CD4-positive, alpha-beta T cell treated with Interleukin-12 subunit alpha and Interleukin-12 subunit beta, for 1 hour (primary cell): ENCODE measurements at regions not wholly inside any gene's neighbourhood (a gene's known extent, or its start where the extent isn't known, plus 50 kb on each side); places are given as distances from the start of the nearest gene placed in this dataset.
A peak's percentile ranks its signal among the peaks of the same experiment; 100 is the strongest.
"Not testable (repeated sequence)": the region's sequence is repeated elsewhere in the genome, so short reads cannot be mapped to it uniquely, and the experiment has no call there.

Experiments used
- DNase-seq: peaks from one replicate; pipeline ENCODE4 v3.0.0-alpha.2; 2020

- peak; percentile 44 for DNase-seq
Observed at GRCh38 chr1:233790662-233791371, 113.7 kb upstream of the SLC35F3 start.

GRCh38 chr1:233791372-233791703 is 113.1 kb upstream of the SLC35F3 start:
- DNase-seq = no peak

GRCh38 chr1:233791721-233792120 is 112.8 kb upstream of the SLC35F3 start:
- DNase-seq = no peak

- no peak for DNase-seq
Observed at GRCh38 chr1:233794863-233795262, 109.6 kb upstream of the SLC35F3 start.

- no peak for DNase-seq
Observed at GRCh38 chr1:233796146-233796783, 108.2 kb upstream of the SLC35F3 start.

- DNase-seq = no peak
Observed at GRCh38 chr1:233802611-233803010, 101.9 kb upstream of the SLC35F3 start.

- no peak for DNase-seq
Observed at GRCh38 chr1:233805786-233806185, 98.7 kb upstream of the SLC35F3 start.

GRCh38 chr1:233815357-233815756 is 89.1 kb upstream of the SLC35F3 start:
- no peak for DNase-seq

GRCh38 chr1:233815865-233816264 is 88.6 kb upstream of the SLC35F3 start:
- DNase-seq = no peak

- no peak for DNase-seq
Observed at GRCh38 chr1:233816348-233816747, 88.1 kb upstream of the SLC35F3 start.

GRCh38 chr1:233819042-233819441 is 85.4 kb upstream of the SLC35F3 start:
- DNase-seq = no peak

- DNase-seq = not testable (repeated sequence)
Observed at GRCh38 chr1:233824179-233824578, 80.3 kb upstream of the SLC35F3 start.

- DNase-seq = not testable (repeated sequence)
Observed at GRCh38 chr1:233827937-233828336, 76.5 kb upstream of the SLC35F3 start.

- no peak for DNase-seq
Observed at GRCh38 chr1:233828480-233828879, 76.0 kb upstream of the SLC35F3 start.

- no peak for DNase-seq
Observed at GRCh38 chr1:233834609-233835008, 69.9 kb upstream of the SLC35F3 start.

GRCh38 chr1:233838207-233838606 is 66.3 kb upstream of the SLC35F3 start:
- DNase-seq = not testable (repeated sequence)

- DNase-seq = no peak
Observed at GRCh38 chr1:233843525-233844204, 60.8 kb upstream of the SLC35F3 start.

GRCh38 chr1:233844275-233844674 is 60.2 kb upstream of the SLC35F3 start:
- DNase-seq = no peak

- no peak for DNase-seq
Observed at GRCh38 chr1:233844692-233845091, 59.8 kb upstream of the SLC35F3 start.
